NB4 (cell line): ENCODE measurements at regions not wholly inside any gene's neighbourhood (a gene's known extent, or its start where the extent isn't known, plus 50 kb on each side); places are given as distances from the start of the nearest gene placed in this dataset.

ENCODE experiments used
- CTCF ChIP-seq: IDR thresholded peaks from one replicate; pipeline ENCODE4 v1.5.1; 2012; ENCODE audit warnings: low read depth, low read length
- POLR2A ChIP-seq: IDR thresholded peaks from 2 replicates; pipeline ENCODE4 v1.6.1; 2011; ENCODE audit warnings: mild to moderate bottlenecking; ENCODE audit not compliant: insufficient read length; ENCODE audit errors: extremely low read depth

- TF ChIP-seq CTCF (no peak), POLR2A (no peak)
Observed at GRCh38 chr4:127304356-127304755, 328.4 kb upstream of the INTU start.
